22Rv1 (cell line): ENCODE measurements at regions not wholly inside any gene's neighbourhood (a gene's known extent, or its start where the extent isn't known, plus 50 kb on each side); places are given as distances from the start of the nearest gene placed in this dataset.

Source experiments
- CTCF ChIP-seq: fragments of 450-650 bp; IDR thresholded peaks from 2 replicates; pipeline ENCODE4 v1.5.1; 2017; ENCODE audit warnings: mild to moderate bottlenecking
- ZFX ChIP-seq: fragments of 450-650 bp; IDR thresholded peaks from 2 replicates; pipeline ENCODE4 v1.6.1; 2017; ENCODE audit warnings: antibody characterized with exemption, borderline replicate concordance

GRCh38 chr7:115124409-115124939 is 202.6 kb downstream of the MDFIC start:
- TF ChIP-seq CTCF (no peak), ZFX (no peak)
